ENCODE measurements at regions not wholly inside any gene's neighbourhood (a gene's known extent, or its start where the extent isn't known, plus 50 kb on each side); places are given as distances from the start of the nearest gene placed in this dataset.

DNA sequence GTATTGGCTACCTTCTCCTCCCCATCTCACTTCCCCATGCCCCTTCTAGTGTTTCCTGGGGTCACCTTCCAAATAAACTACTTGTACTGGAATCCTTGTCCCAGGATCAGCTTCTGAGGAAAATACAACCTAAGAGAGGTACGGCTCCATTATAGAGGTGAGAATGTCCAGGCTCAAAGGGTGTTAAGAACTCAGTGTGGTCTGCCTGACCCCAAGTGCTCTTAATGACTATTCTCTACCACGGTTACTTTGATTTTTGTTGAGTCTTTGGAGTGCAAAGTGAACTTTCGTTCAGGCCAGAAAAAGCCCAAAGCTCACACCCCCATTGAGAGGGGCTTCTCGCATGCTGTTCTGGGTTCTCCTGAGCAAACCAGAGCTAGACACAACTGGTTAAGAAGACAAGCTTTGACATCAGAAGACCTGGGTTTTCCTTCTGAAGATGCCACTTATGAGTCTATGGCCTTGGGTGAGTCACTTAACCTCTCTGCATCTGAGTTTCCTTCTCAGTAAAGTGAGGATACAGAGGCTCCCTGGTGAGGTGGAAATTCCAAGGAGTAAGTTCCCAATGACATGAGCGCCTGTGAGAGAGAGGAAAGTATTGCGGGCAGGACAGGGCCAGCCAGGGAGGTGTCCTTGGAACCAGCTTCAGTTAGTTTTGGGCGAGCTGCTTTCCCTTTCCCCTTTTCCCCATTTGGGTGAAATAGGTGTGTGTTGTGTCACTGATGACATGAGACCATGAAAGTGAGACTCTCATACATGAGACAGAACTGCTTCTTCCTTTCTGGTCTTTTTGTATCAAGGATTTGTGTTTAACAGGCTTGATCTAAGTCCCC, 475.0 kb upstream of the PROK2 start:
- DNase-seq (ENCODE audit: low read depth in 2 of 2), result no peak

DNA sequence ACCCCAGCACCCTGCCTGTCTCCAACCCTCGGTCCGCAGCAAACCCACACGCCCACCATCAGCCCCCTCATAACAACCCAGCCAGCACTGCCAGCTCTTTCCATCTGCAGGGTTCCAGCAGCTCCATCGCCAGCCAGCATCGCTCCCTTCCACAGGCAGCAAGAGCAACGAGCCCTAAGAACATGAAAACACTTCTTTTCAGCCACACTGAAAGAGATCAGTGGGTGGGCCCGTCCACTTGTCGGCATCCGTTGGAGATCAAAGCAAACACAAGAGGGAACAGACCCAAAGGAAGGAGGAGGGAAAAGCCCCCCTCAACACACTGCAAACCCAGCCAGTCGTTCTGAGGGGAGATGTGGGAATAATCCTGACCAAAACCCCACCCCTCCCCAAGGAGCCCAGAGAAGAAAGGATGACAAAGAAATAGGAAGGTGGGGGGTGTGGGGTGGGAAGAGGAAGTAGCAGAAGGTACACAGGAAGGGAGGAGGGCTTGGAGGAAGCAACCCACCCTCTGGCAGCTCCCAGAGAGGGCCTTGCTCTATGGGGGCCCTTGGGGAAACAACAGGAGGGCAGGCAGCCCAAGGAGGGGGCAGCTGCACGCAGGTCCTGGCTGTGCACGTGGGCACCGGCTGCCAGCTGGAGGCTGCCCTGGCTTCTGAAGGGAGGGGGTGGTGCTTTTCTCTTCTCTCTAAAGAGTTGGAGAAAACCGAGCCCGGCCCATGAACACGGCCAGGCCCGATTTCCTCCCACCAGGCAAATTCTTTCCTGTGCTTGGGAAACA, 473.6 kb upstream of the PROK2 start:
- no peak for DNase-seq (ENCODE audit: low read depth in 2 of 2)

- DNase-seq (ENCODE audit: low read depth in 2 of 2), result no peak
Observed at GRCh38 chr3:72257738-72258137, 472.8 kb upstream of the PROK2 start.

DNA sequence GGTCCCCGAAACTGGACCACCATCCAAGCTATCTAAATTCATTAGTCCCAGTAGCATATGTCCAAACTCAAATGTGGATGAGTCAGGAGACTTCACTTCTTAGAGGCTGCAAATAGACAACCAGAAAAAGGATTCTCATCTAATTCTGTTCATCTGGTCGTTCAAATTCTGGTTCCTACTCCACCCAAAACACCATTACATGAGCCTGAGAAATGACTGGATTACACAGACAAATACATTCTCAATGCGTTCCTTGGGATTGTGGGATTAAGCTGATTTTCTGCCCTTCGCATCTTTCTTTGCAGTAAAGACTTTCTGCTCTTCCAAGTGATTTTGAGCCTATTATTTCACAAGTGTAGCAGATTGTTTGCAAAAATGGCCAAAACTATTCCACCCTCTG, 472.3 kb upstream of the PROK2 start:
- no peak for DNase-seq (ENCODE audit: low read depth in 2 of 2)

DNA sequence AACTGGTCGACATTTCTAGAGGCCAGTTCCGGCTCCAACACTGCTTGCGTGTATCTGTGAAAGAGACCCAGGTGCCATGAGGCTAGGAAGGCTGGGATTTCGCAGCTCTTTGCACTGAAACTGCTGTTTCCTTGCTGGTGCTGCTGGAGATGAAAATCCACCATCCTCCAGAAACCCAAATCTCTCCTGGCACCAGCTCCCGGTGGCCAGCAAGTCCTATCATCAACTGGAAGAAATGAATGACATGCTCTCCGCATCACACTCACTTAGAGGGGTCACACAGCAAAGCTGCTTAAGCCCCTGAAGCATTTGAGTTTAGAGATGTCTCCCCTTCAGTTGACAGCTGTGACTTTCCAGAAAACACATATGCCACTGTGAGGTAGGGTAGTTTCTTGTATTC, 471.8 kb upstream of the PROK2 start:
- DNase-seq (ENCODE audit: low read depth in 2 of 2), result no peak

GRCh38 chr3:72255791-72256559, 471.0 kb upstream of the PROK2 start:
- no peak for DNase-seq (ENCODE audit: low read depth in 2 of 2)

DNA sequence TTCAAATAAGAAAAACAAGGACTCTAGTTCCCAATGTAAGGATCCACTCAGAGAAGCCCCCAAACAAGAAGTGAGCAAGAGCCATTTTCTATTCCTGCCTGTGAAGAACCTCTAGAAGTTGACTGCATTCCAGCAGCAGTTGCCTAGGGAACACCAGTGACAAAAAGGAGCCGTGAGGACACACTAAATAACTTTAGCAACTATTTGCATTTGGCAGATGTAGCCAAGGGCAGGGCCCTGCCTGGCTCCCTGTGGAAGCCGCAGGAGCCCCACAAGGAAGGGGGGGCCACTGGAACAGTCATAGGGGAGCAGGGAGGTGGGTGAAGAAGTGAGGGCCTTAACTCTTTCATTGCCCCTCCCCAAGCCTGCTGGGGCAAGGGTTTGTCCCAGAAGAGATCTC, 470.2 kb upstream of the PROK2 start:
- DNase-seq (ENCODE audit: low read depth in 2 of 2), result no peak

GRCh38 chr3:72254483-72254882, 469.5 kb upstream of the PROK2 start:
- DNase-seq (ENCODE audit: low read depth in 2 of 2), result no peak

- no peak for DNase-seq (ENCODE audit: low read depth in 2 of 2)
Observed at GRCh38 chr3:72250725-72251124, 465.8 kb upstream of the PROK2 start.

GRCh38 chr3:72248869-72249268, 463.9 kb upstream of the PROK2 start:
- no peak for DNase-seq (ENCODE audit: low read depth in 2 of 2)

GRCh38 chr3:72248389-72248761, 463.4 kb upstream of the PROK2 start:
- no peak for DNase-seq (ENCODE audit: low read depth in 2 of 2)

- no peak for DNase-seq (ENCODE audit: low read depth in 2 of 2)
Observed at GRCh38 chr3:72247645-72248388, 462.9 kb upstream of the PROK2 start.

- no peak for DNase-seq (ENCODE audit: low read depth in 2 of 2)
Observed at GRCh38 chr3:72247126-72247525, 462.2 kb upstream of the PROK2 start.

DNA sequence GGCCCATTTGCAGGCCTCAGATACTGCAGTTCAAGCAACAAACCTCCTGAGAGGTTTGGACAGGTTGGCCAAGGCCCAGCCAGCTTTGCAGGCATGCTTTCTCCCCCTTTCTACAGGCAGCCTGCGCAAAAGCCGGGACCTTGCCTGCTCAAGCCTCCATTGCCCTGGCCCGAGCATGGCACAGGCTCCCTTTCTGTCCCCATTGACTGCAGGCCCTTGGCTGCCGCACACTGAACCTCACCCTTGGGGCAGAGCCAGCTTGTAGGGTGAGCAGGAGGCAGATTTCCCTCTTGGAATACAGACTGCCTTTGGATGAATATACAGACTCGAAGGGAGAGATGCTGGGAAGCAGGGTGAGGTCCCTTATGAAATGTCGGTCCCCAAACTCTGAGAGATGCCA, 461.7 kb upstream of the PROK2 start:
- DNase-seq (ENCODE audit: low read depth in 2 of 2), result no peak

DNA sequence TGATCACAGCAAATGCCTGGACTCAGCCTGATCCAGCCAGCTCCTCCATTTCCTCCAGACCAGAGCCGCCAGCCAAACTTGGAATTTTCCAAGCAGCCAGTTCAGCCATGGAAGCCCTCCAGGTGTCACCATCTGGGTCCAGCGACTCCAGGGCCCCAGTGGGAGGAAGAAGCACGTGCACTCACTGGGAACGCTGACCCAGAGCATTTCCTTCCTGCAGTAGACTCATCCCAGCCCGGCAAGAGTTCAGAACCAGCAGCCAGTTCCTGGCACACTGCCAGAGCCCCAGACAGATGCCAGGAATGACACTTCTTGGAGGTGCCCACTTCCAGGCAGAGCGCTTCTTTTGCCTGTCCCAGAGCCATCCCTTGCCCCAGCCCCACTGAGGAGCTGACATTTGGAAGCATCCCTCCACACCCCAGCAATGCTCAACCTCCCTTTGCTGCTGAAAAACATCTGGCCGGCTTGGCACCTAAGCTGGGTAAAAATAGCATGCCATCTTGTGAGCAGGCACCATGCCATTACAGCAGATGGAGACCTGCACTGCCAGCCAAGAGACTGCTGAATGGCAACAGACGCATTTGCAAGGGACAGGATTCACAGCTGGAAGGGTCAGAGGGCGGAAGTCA, 460.3 kb upstream of the PROK2 start:
- no peak for DNase-seq (ENCODE audit: low read depth in 2 of 2)

DNA sequence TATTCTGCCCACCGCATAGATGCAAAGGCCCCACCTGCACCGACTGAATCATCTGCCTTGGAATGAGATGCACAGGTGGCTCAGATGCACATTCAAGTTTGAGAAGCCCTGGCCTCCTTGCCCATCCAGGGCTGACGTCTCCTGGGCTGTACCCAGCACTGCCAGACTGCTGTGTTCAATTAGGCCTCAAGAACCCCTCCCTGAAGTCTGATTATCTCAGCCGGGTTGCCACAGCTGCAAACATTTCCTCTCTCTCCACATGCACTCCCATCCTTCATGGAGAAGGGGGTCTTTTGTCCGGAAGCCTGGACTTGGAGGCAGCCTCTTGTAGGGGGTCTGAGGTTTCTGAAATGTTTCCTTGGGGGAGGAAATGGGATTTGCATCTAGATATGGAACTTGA, 459.4 kb upstream of the PROK2 start:
- DNase-seq (ENCODE audit: low read depth in 2 of 2), result no peak

GRCh38 chr3:72242326-72242725, 457.4 kb upstream of the PROK2 start:
- DNase-seq (ENCODE audit: low read depth in 2 of 2), result no peak

DNA sequence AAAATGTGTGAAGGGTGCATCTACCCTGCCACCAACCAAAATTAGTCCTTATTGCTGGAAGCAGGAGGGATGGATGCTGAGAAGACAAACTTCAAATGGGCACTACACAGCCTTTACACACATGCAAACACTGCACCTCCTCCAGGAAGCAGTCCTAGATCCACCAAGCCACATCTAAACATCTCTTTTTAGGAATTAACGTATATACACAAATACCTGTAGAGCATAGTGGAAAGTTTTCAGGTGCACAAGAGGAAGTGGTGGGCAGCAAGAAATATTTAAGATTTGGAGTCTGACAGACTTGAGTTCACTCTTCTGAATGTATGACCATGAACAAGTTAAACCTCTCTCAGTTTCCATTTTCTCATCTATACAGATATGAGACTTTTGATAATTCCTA, 456.6 kb upstream of the PROK2 start:
- no peak for DNase-seq (ENCODE audit: low read depth in 2 of 2)

- no peak for DNase-seq (ENCODE audit: low read depth in 2 of 2)
Observed at GRCh38 chr3:72240531-72240930, 455.6 kb upstream of the PROK2 start.

DNA sequence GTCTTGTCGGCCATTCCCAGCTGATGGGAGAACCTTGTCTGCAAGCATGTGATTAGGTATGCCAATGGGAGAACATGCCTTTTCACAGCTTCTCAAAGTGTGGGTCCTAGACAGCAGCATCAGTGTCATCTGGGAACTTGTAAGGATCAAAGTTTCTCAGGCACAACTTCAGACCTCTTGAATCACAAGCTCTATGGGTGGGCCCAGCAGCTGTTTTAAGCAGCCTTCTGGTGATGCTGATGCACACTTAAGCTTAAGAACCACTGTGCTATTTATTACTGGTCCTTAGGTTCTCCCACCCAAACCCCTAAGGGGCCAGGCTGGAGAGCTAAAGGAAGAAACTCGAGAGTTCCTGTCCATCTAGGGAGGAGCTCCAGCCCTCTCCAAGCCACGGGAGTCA, 453.9 kb upstream of the PROK2 start:
- DNase-seq (ENCODE audit: low read depth in 2 of 2), result no peak

- DNase-seq (ENCODE audit: low read depth in 2 of 2), result no peak
Observed at GRCh38 chr3:72238010-72238691, 453.2 kb upstream of the PROK2 start.

Measured in activated CD4-positive, alpha-beta T cell treated with anti-CD3 and anti-CD28 coated beads for 24 hours (primary cell).